ENCODE measurements at regions not wholly inside any gene's neighbourhood (a gene's known extent, or its start where the extent isn't known, plus 50 kb on each side); places are given as distances from the start of the nearest gene placed in this dataset.

GRCh38 chr6:155782739-155783459 is 327.3 kb upstream of the NOX3 start:
- TF ChIP-seq, protein P1, sequence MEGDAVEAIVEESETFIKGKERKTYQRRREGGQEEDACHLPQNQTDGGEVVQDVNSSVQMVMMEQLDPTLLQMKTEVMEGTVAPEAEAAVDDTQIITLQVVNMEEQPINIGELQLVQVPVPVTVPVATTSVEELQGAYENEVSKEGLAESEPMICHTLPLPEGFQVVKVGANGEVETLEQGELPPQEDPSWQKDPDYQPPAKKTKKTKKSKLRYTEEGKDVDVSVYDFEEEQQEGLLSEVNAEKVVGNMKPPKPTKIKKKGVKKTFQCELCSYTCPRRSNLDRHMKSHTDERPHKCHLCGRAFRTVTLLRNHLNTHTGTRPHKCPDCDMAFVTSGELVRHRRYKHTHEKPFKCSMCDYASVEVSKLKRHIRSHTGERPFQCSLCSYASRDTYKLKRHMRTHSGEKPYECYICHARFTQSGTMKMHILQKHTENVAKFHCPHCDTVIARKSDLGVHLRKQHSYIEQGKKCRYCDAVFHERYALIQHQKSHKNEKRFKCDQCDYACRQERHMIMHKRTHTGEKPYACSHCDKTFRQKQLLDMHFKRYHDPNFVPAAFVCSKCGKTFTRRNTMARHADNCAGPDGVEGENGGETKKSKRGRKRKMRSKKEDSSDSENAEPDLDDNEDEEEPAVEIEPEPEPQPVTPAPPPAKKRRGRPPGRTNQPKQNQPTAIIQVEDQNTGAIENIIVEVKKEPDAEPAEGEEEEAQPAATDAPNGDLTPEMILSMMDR (IDR thresholded peaks at IDR 0.05; ENCODE audit: low read length), result no peak
- TF ChIP-seq EZH2 (optimal IDR thresholded peaks at IDR 0.05; ENCODE audit: low read depth, low read length), result no peak
